Endometrium (tissue), 2 donors: ENCODE measurements at regions not wholly inside any gene's neighbourhood (a gene's known extent, or its start where the extent isn't known, plus 50 kb on each side); places are given as distances from the start of the nearest gene placed in this dataset.

Experiments
- FAIRE-seq: peaks from 2 replicates; lab custom pipeline; 2012; peaks lifted over from hg19 to GRCh38; lab: Jason Lieb, UNC
- donor health status: control.
- donor health status: control.

- no peak for FAIRE-seq
Measured at GRCh38 chr20:50394569-50394968, 115.6 kb upstream of the PTPN1 start.

DNA sequence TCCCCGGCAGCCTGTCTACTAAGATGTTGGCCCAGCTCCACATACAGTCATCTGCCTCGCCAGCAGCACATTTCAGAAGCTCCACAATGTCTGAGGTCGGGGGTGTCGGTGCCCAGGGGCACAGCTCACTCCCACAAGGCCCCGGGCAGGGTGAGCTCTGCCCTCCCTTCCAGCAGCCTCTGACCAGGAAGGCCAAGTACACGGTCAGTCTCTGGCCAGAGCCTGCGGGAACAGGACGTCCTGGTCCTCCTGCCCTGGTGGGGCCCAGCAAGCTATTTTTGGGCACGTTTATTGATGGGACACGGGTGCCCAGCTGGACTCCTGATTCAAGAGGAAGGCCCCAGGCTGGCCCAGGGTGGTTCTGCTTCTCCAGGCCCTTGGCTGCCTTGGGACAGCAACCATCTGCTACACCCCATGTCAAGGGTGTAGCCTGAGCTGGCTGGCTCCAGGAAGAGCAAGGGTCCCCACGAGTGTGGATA is 114.9 kb upstream of the PTPN1 start:
- no peak for FAIRE-seq

DNA sequence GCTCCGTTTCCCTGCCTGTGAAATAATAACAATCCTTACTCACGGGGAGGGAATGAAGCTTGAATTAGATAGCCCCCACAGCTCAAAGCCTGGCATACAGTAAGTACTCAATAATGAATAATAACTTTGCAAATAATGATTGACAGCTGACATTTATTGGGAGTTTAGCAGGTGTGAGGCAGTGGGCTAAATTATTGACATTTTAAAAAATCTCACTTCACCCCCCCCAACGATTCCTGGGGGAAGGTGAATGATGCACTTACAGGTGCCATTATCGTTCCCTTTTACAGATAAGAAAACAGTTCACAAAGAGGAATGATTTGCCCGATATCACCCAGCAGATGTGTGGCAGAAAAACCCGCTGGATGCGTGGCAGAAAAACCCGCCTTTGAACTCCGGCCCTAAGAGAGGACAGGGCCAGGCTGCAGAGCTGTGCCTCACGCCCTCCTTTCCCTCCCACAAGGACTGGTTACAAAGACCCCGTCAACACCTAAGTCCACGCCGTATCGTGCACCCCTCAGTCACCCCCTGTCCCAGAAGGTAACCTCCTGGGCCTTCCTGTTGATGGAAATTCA is 114.2 kb upstream of the PTPN1 start:
- FAIRE-seq, result no peak

DNA sequence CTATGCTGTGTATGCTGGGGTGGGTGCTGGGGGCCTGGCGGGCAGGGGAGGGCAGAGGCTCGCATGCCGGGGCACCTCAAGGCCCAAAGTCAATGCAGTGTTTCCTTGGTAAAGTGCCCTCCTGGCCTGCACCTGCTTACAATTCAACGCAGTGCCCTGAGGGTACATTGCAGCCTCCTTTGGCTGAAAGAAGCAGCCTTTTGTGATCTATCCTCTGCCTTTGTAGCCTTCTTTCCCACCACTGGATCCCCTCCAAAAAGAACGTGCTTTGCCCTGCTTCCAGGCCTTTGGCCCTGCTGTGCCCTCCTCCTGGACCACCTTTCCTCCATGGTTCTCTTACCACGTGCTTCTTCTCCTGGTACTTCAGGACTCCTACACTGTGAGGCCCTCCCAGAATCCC is 113.6 kb upstream of the PTPN1 start:
- FAIRE-seq, result no peak

DNA sequence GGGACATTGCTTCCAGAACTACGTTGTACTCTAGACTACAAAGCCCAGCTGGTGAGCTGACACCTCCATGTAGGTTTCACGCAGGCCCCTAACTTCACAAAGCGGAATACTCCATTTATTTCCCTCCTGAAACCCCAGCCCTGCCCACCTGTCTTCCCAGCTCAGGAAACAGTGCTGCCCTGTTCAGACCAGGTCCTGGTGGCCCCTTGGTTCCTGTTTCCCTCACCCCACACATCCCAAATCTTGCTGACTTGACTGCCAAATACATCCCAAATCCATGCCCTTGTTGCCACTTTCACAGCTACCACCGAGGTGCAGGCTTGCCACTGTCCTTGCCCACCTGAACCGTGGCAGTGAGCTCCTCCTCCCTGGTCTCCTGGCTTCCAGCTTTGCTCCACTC is 113.1 kb upstream of the PTPN1 start:
- FAIRE-seq, result no peak

DNA sequence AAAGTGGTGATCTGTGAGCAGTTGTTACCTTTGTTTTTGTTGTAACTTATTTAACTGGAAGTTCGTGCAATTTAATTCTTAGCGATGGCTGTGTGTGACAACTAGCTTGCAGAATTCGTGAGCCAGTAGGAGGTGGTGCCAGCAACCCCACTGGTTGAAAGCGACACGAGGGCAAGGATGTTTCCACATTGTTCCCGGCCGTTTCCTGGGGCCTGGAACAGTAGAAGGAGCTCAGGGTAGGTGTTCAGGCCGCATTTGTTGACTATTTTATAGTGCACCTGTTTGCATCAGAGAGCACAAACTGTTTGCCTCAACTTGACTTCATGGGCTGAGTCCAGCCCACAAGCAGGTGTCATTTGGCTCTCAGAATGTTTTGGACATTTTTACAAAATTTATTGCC is 112.1 kb upstream of the PTPN1 start:
- no peak for FAIRE-seq

- FAIRE-seq, result no peak
Measured at GRCh38 chr20:50398471-50398820, 111.7 kb upstream of the PTPN1 start.

DNA sequence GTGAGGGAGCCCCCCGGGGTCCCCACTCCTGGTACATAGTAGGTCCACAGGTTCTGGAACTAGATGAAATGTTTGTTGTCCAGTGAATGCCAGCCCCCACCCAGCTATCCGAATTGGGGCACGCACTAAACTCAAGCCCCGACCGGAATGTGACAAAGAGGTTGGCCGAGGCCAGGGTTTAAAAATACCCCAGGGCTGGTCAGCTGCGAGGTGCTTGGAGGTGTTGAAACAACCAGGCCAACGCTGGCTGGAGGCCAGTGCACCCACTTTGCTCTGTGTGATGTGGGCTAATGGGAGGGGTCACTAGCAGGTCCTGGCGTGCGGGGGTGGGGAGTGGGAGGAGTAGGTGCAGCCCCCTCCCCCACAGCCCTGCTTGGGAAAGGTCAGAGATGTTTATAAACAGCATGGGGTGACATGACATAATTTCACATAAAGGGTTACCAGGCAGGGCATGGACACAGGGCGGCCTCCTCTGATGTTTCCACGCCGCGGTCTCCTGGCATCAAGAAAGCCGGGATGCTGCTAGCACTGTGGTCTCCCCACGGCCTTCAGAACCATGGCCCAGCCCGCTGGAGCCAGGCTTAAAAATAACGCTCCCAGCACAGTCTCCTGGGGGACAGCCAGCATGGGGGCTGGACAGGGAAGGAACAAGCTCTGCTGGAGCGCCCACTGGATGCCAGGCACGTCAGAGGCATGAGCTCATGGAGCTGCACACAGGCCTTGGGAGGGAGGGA is 111.2 kb upstream of the PTPN1 start:
- no peak for FAIRE-seq

- no peak for FAIRE-seq
Measured at GRCh38 chr20:50399555-50399916, 110.6 kb upstream of the PTPN1 start.

DNA sequence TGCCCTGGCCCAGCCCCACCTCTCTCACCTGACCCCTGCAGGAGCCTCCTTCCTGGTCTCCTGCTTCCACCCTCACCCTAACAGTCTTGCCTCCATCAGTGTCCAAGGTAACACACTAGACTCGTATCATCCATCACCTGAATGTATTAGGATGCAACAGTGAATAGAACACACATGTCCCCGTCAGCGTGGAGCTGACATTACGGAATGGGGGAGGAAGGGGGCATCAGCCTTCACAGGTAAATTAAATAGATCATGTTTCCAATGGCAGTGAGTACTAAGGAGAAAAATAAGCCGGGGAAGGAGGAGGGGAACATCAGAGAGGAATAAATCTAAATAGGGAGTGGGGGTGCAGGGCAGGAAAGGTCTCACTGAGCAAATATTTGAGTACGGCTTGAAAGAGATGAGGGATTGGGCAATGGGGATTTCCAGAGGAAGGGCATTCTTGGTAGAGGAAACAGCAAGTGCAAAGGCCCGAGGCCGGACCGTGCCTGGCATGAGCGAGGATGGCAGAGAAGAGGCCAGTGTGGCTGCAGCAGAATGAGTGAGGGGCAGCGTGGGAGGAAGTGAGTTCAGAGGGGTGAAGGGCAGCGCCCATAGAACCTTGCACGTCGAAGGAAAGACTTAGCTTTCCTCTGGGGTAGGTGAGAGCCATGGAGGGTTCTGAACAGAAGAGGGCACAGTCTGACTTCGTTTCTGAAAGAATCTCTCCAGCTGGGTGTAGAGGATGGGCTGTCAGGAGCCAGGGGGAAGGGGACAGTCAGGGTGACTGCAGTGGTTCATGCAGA is 110.1 kb upstream of the PTPN1 start:
- FAIRE-seq, result no peak

DNA sequence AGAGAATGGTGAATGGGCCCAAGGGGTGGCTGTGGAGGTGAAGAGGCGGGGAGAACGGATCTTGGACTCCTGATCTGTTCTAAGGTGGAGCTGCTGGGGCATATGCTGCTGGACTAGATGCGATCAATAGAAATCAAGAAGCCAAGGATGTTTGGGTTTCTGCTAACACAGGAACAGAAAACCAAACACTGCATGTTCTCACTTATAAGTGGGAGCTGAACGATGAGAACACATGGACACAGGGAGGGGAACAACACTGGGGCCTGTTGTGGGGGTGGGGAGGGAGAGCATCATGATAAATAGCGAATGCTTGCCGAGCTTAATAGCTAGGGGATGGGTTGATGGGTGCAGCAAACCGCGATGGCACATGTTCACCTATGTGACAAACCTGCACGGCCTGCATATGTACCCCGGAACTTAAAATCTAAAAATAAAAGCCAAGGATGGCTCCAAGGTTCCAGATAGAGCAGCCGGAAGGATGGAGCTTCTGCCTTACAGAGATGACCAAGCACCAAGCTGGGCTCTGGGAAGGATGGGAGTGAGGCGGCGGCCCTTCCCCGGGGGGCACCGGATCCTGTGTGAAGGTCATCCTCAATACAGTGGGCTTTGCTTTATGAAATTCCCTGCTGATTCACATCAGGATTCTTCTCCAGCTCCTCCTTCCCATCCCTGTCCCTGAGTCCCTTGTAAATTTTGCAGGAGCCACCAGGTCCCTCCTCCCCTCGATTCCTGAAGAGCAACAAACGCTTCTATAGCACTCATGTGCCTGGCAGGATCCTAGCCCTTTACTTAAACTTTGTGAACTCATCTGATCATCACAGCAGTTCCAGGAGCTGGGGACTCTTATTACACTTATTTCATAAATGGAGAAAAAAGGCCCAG is 109.2 kb upstream of the PTPN1 start:
- FAIRE-seq, result no peak

- FAIRE-seq, result no peak
Measured at GRCh38 chr20:50401587-50402418, 108.4 kb upstream of the PTPN1 start.

DNA sequence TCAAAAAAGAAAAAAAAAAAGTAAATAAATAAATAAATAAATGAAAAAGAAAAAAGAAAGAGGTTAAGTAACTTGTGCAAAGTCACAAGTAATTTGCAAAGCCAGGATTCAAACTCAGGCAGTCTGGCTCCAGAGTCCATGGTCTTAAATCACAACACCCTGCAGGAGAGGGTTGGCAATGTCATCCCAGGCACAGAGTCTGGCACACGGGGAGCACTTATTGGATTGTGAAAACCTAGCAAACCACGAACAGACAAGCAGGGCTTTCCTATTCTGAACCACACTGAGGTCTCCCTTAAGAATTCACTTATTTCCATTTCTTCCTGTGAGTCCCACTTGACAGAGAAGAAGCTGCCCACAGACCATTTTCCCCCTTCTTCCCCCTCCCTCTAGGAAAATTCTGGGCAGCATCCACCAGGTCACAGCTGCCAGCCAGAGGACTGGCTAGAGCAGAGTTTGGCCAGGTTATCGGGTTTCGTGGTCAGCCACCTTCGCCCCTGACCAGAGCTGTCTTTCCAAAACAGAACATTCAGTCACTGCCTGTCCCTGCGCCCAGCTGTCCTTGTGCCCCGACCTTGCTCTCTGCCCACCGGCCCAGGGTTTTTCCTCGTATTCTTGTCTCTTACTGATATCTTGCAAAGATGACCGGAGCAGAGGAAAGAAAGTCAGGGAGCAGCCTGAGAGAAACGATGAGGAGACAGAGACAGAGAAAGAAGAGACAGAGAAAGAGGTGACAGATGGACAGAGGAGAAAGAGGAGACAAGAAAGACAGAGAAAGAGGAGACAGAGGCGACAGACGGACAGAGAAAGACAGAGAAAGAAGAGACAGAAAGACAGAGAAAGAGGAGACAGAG is 106.4 kb upstream of the PTPN1 start:
- no peak for FAIRE-seq

DNA sequence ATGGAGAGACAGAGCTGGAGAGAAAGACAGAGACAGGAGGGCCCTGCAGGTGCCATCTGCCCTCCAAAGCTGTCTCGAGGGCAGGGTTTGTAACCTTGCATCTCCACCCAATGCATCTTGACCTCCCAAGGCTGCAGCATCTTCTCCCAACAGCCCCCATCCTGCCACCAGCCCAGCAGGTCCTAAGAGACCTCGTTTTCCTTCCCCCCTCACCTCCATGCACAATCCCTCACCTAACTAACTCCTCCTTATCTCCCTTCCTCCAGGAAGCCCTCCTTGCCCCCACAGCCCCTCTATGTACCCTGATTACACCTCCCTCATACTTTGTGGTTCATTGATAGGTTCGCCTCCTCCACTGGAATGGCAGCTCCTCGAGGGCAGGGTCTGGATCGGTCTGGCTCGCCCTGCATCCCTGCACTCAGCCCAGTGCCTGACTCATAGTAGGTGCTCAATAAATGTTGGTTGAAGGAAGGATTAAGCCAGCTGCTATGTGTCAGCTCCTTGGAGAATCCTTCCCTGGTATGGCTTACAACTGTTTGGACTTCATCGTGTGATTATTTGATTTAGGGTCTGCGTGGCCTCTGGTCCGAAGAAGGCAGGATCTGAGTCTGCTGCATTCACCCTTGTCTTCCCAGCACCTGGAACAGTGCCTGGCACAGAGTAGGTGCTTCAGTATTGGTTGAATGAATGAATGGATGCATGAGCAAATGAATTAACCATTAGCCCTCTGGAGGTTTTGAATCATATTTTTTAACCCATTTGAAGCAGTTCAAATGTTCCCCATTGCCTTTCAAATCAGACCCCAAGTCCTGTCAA is 105.6 kb upstream of the PTPN1 start:
- no peak for FAIRE-seq

DNA sequence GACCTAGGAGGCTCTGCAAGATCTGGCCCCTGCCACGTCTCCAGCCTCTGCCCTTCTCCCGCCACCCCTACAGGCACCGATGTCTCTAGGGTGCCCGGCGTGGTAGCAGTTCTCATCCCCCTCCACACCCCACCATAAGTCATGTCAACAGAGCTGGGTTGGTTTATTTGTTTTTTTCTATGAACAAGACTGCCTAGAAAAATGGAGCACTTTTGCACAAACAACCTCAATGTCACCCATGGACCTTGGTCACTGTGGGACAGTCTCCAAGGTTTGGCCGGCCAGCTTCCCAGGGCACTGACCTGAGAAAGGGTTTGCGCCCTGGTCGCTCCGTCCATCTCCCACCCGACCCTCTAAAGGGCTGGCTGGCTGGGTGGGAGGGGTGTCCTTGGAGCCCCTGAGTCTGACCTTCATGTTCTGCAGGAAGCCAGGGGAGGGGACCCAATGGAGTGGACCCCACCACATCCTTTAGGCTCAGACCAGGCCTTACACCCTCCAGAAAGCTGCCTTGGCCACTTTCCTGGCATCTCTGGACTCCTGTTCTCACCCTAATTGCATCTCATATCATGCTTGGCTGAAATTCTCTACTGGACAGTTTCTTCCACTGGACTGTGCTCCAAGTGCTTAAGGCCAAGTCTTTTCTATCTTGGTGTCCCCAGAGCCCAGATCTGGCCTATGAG is 104.8 kb upstream of the PTPN1 start:
- no peak for FAIRE-seq

- no peak for FAIRE-seq
Measured at GRCh38 chr20:50405915-50406609, 104.1 kb upstream of the PTPN1 start.

GRCh38 chr20:50406610-50407136 is 103.5 kb upstream of the PTPN1 start:
- no peak for FAIRE-seq
